NCI-H510A (cell line): ENCODE measurements at regions not wholly inside any gene's neighbourhood (a gene's known extent, or its start where the extent isn't known, plus 50 kb on each side); places are given as distances from the start of the nearest gene placed in this dataset.
"Not testable (repeated sequence)": the region's sequence is repeated elsewhere in the genome, so short reads cannot be mapped to it uniquely, and the experiment has no call there.

Experiments
- DNase-seq: peaks from one replicate; lab custom pipeline; 2025; lab: John Stamatoyannopoulos, UW

GRCh38 chr9:36461323-36461722 is 61.3 kb upstream of the RNF38 start:
- DNase-seq = no peak

- DNase-seq = not testable (repeated sequence)
Observed at GRCh38 chr9:36458430-36458915, 58.4 kb upstream of the RNF38 start.

- no peak for DNase-seq
Observed at GRCh38 chr9:36457836-36458429, 57.9 kb upstream of the RNF38 start.

GRCh38 chr9:36456480-36457065 is 56.5 kb upstream of the RNF38 start:
- DNase-seq = no peak

- no peak for DNase-seq
Observed at GRCh38 chr9:36451949-36452348, 51.9 kb upstream of the RNF38 start.

GRCh38 chr9:36450110-36450732 is 50.2 kb upstream of the RNF38 start:
- no peak for DNase-seq
